ENCODE measurements at regions not wholly inside any gene's neighbourhood (a gene's known extent, or its start where the extent isn't known, plus 50 kb on each side); places are given as distances from the start of the nearest gene placed in this dataset.

GRCh38 chr13:50671497-50671850 lies 172.0 kb downstream of the DLEU7 start:
- TF ChIP-seq POLR2A (IDR thresholded peaks at IDR 0.05; ENCODE audit: low read depth) = no peak
- no peak for TF ChIP-seq EP300 (IDR thresholded peaks at IDR 0.05)
- TF ChIP-seq POLR2AphosphoS5 (IDR thresholded peaks at IDR 0.05) = no peak
- no peak for TF ChIP-seq CTCF (IDR thresholded peaks at IDR 0.05)

Data from esophagus muscularis mucosa (tissue), 4 donors.